Activated CD4-positive, alpha-beta T cell treated with anti-CD3 and anti-CD28 coated beads, Interleukin-2, Interleukin-4, amounts not matched to agents 100 ng/mL and 50 ng/mL, durations not matched to agents 16 hours and 8 hours (primary cell): ENCODE measurements at regions not wholly inside any gene's neighbourhood (a gene's known extent, or its start where the extent isn't known, plus 50 kb on each side); places are given as distances from the start of the nearest gene placed in this dataset.
"Not testable (repeated sequence)": the region's sequence is repeated elsewhere in the genome, so short reads cannot be mapped to it uniquely, and the experiment has no call there.

Experiments
- DNase-seq: peaks from one replicate; pipeline ENCODE4 v3.0.0-alpha.2; 2020; ENCODE audit warnings: low spot score

DNA sequence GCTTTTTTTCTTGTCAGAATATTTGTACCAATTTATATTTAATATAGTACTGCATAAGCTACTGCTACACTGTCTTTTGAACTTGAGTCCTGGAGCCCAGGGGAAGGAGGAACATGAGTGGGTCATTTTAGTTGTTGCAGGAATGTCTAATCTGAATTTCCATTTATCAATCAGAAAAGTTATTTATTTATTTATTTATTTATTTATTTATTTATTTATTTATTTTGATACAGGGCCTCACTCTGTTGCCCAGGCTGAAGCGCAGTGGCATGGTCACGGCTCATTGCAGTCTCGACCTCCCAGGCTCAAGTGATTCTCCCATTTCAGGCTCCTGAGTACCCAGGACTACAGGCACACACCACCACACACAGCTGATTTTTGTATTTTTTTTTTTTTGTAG is 712.6 kb downstream of the NR2F1-AS1 start:
- DNase-seq, result no peak

DNA sequence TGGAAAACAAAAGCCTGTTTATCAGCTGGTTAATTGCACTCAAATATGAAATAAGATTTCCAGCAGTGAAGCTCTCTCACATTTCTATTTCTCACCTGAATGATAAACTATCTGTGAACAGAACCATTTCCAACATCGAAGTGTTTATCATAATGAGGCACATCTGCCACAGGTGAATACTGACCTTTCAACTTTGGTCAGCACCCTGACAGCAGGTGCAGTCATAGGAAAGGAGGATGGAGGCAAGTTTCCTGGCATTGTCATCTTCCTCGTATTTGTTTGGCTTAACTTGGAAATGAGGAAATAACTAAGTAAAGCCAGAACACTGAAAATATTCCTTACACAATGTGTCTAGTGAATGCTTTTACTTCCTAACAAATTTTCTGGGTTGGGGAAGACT is 716.4 kb downstream of the NR2F1-AS1 start:
- no peak for DNase-seq

DNA sequence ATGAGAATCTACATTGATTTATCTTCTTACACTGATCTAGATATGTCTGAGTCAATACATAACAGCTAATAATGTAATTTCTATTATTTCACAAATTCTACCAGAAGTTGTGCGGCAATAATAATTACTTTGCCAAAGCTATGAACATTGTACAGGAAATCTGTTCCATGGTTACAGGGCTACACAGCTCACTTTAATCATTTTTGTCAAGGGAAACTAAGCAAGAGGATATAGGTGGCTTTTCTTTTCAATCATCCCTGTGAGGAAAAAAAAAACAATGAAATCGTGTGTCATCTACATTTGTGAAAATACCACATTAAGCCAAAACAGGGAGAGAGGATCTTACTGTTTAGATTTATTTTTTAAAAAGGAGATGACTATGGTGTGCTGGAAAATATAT is 717.4 kb downstream of the NR2F1-AS1 start:
- no peak for DNase-seq

DNA sequence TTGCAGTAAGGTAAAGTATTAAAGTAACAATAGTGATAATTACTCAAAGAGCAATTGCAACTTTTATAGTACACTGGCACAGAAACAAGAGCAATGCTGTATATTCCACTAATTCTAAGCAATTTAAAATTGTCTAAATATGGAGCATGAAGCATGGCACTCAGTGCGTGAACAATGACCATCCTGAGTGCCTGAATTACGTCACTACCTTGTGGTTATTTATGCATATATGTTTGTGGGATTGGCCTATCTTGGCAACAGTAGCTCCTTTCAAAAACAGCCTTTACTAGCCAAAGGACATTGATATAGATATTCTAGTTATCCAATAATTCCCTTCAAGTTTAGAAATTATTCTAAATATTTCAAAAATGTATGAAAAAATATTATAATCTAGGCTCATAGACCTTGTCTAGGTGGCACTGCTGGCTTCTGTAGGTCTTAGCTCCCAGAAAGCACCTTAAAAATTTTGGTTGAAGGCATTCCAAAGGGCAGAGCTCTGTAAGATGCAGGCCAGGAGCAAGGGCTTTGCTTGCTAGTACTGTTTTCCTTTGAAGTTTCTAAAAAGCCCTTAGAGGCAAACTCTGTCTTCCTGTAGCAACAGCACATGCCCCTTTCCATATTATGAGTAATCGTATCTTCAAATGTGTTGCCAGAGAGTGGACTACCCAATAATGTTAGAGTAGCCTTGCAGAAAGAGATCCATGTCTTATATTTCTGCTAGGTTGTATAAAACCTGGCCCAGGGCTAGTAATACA is 719.3 kb downstream of the NR2F1-AS1 start:
- DNase-seq, result no peak

DNA sequence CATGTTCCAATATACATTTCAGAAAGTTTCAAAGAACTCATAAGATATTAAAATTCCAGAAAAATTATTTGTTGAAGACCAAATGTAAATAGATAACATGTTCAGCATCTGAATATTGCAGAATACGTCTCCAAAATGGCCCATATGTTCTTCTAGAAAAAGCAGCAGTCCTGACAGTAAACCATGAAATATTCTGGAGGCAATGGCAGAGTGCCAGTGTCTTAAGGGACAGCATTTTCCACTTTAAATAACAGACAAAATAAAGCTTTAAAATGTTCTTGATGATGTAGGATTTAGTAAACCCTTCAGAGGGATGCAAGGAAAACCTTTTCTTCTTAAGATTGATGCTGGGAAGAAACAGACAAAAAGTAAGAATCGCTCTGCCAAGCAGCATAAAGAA is 721.0 kb downstream of the NR2F1-AS1 start:
- no peak for DNase-seq

DNA sequence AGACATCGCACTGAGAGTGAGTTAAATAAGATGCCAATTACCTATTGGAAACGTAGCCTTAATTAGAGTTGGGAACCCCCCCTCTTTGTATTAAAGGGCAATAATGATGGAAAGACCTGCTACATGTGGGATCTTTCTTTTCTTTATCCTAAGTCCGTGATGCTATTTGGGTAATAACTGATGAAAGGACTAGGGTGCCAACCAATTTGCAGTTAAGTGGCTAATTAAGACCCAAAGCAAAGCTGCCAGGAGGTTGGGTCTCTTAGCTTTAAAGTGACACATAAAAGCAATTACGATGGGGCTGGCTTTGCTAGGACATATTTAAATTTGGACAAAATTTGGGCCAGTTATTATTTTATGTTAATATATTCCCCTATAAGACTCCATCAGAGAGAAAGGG is 728.8 kb downstream of the NR2F1-AS1 start:
- DNase-seq, result no peak

DNA sequence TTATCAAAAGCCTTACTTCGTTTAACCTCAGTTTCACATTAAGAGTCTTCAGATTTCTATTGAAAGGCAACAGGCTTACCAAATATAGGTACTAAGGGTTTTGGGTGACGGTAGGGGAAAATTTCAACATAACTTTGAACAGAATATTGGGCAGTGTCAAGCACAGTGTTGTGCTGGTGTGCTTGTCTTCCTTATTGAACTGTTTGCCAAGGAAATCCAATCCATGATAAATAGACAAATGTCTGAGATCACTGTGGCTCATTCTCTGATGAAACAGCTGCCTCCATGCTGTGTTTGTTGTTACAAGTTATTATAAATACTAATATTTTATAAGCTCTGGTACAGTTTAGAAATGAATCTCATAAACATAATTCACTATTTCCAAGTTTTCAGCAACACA is 730.1 kb downstream of the NR2F1-AS1 start:
- DNase-seq, result no peak

DNA sequence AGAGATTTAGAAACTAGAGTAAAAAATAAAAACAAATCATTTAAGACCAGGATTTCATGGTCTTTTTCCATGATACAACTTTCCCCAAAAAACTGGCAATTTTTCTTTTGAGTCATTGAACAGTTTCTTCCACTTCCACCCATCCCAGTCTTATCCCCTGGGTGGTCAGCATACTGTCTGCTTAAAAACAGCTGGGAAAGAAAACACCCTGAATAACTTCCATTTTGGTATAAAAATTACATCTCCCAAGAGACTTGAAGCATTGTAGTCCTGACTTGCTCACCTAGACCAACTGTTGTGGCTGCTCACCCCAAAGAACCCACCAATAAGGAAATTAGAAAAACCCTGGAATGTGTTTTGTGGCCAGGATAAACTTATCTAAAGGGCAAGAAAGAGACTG is 731.3 kb downstream of the NR2F1-AS1 start:
- no peak for DNase-seq

DNA sequence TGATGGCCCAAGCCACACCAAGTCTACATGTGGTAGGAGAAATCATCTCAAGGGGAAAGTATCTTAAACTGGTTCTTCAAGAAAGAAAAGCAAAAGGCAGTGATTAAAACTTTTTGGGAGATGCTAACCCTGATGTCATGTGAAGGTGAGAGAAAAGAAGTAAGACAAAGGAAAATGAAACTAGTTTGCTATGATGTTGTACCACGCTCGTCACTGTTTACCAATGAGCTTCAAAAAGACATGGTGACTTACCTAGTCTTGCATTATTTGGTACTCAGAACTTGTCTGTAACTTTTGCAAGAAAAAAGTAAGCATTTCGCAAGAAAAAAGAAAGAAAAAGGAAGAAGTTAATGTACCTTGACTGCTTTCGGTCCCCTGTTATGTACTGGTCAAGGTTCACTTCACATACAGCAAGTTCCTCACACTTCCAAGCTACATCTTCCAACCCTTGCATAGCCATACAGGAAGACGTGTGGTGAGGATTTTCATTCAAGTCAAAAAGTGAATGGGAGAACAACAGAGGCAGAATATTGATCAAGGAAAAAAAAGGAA is 739.3 kb downstream of the NR2F1-AS1 start:
- no peak for DNase-seq

DNA sequence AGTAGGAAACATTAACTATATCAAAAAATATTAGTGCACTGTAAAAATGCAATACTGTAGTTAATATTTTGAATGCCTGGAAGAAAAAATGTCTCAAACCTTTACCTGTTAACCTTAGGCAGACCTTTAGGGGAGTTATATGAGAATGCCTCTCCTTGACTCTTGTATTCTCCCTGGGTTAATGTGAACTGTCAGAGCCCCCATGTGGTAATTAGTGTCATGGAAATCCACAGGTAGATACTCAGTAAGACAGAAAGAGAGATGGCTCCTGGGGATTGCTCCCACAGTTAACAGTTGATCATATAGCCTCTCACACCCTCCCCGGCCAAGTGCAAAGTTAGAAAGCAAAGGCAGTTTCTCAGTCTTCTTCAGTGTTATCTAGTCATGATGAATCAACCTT is 742.8 kb downstream of the NR2F1-AS1 start:
- no peak for DNase-seq

DNA sequence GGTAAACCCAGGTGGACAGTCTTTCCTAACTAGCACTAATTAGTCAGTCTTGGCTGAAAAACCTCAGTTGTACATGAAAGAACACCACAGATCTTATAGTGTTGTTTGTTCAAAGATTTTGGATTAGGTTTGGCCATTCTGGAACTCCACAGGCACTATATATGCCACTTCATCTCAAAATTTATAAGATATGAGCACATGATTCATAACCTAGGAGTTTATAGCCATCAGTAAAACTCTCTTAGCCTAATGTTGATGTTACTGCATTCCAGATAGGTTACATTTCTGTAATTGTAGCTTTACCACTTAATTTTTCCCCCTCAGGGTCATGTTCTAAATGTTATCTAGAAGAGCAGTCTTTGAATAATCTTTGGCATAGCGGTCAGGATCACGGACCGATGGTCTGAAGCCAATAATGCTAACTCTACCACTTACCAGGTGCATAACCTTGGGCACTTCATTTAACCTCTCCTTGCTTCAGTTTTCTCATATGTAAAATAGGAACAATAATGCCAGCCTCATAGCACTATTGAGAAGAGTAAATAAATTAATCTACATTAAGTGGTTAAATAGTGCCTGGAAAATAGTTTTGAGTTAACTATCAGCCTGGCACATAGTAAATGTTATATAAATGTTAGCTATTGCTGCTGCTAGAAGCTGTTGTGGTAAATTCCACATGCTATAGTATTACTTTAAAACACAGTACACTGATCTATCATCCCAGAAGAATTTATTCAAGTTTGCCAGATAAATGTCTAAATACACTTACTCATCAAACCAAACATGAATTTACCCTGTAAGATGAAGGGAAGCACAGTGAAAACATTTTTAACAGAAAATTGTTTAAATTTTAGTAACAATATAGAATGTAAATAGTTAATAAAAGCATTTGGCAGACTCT is 743.9 kb downstream of the NR2F1-AS1 start:
- DNase-seq, result no peak

DNA sequence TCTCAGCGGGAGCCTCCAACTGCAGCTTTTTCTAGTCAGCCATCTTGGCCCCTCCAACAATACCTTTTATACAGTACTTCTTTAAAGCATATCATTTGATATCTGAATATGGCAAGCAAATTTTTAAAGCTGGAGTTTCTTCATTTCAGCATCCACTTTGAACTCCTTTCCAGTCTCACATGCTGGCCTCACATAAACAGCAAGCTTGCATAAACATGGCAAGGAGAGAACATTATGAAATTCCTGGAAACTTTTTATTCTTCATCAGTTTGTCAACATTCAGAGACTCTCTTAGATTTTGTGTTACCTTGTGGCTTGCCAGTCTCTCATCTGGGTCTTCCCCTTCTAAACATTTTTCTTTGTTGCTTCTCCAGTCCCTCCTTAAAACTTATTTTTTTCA is 745.3 kb downstream of the NR2F1-AS1 start:
- DNase-seq, result no peak

DNA sequence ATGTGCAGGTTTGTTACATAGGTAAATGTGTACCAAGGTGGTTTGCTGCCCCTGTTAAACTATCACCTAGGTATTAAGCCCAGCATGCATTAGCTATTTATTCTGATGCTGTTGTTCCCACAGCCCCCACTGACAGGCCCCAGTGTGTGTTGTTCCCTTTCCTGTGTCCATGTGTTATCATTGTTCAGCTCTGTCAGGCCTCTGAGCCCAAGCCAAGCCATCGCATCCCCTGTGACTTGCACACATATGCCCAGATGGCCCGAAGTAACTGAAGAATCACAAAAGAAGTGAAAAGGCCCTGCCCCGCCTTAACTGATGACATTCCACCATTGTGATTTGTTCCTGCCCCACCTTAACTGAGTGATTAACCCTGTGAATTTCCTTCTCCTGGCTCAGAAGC is 757.5 kb downstream of the NR2F1-AS1 start:
- not testable (repeated sequence) for DNase-seq

DNA sequence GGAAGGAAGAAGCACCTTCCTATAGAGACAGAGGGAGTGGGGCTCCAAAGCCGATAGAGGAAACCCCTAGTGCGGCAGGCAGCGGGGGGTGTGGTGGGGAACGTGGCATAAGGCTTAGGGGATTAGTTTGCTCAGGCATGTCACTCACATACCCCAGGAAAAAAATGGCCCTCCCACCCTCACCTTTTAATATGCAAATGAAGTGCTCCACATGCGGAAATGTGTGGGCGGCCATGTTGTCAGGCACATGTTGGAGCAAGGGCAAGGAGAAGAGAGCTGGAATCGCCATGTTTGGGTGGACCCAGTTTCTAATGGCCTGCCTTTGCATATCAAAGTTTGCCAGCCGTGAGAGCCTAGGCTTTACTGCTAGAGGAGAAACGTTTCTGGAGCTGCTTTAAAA is 758.8 kb downstream of the NR2F1-AS1 start:
- DNase-seq, result no peak

DNA sequence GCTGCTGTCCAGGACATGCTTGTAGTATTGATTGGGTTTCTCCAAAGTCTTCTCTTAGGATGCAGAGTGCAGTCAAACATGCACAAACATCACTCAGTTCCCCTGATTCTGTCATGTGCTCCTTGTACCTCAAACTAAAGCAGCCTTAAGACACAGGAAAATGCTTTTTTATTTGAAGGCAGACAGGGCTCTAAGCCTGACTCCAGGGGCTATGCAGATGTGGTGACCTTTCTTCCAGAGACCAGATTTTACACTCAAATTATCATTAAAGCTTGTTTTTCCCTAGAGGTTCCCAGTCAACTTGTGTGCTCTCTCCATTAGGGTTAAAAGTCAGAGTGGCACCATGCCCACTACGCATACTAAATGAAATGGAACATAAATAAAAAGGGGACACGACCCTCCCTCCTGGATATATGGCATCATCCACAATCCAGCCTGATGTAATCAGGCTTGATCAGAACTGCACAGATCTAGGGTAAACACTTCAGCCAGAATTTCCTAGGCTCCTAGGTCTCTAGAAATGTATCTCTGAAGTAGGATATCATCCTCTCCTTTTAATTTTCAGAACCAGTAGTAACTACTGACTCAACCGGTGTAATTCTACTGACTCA is 771.1 kb downstream of the NR2F1-AS1 start:
- no peak for DNase-seq

DNA sequence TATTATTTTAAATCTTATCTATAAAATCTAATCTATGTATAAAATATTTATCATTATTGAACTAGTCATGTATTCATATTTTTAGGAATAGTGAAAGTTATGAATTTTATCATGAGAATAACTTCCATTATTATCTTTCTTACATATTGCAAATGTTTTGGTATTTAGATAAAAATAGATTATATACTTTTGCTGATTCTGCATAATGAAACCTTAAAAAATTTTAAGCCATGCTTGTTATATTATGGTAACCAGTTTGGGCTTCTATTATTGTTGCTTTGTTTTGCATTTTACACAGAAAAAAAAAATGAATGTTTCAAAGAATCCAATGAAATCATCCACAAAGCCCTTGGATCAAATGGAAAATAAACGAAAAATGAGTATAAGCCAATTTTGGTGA is 772.5 kb downstream of the NR2F1-AS1 start:
- no peak for DNase-seq

DNA sequence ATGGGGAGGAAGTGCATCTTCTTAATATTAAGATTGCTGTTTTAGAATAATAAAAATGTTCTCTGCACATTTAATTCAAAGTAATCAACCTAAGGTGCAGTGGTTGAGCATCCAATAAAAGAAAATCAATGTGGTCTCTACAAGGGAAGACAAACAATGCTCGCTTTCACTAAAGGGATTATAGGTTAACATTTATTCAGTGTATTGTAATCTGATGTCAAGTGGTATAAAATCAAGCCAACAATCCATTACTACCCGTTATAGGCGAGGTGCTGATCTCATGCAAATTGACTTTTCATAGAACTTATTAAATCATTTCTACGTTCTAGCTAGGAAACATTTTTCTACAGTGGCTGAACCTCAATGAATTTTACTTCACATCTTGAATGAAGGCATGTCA is 773.9 kb downstream of the NR2F1-AS1 start:
- no peak for DNase-seq

DNA sequence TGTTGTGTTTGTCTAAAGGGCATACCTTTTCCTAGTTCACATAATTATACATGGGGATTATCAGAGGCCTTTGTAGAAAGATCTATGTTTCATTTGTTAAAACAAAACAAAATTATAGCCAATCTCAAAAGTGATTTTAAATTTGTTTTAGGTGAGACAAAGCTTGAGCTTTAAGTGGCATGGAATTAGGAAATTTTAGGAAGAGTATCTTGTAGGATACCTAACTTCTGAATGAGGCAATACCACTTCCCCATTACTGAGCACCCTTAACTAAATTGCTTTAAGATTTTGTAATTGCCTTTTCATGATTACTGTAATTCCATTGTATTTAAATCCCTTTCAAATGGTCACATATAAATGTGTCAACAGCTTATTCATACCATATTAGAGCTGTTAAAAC is 775.6 kb downstream of the NR2F1-AS1 start:
- DNase-seq, result no peak

DNA sequence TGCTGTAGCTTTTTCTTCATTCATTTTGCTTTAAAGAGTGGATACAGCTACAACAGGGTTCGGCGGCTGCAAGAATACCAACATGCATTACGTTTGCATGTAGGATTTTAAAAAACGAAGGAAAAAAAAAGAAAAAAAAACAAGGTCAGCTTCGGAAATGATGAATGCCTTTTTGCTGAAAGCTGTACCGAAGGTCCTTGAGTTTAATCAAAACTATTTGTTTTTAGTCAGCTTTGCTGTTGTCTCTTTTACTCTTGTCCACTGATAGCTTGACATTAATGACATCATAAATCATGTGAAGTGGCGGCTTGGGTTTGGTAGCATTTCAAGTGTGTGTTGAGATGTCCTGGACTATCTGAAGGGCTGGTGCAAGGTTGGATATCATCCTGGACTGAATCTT is 779.1 kb downstream of the NR2F1-AS1 start:
- DNase-seq, result no peak

DNA sequence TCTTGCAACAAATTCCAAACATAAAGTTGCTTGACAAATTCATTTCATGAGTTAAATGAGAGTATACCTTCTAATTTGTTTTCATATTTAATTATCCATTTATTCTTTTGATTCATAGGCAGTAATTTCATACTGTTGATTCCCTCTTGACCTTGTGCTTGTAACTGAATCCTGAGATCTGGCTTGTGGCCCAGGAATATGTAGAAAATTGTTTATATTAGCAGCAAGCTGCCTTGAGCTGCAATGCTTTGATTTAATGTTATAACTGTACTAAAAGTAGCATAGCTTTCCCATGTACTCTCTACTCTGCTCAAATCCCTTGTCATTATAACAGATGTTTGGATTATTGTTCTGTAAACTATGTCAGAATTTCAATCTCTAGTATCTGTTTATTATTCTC is 780.7 kb downstream of the NR2F1-AS1 start:
- no peak for DNase-seq

DNA sequence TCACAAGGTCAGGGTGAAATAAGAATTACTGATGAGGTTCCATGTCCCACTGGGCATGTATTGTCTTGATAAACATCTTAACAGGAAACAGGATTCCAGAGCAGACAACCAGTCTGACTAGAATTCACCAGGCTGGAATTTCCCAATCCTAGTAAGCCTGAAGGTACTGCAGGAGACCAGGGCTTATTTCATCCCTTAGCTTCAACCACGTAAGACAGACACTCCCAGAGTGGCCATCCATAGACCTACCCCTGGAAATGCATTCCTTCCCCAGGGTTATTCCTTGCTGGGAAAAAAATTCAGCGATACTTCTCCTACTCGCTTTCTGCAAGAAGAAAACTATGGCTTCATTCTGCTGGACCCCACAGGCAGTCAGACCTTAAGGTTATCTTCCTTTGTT is 785.4 kb downstream of the NR2F1-AS1 start:
- no peak for DNase-seq

DNA sequence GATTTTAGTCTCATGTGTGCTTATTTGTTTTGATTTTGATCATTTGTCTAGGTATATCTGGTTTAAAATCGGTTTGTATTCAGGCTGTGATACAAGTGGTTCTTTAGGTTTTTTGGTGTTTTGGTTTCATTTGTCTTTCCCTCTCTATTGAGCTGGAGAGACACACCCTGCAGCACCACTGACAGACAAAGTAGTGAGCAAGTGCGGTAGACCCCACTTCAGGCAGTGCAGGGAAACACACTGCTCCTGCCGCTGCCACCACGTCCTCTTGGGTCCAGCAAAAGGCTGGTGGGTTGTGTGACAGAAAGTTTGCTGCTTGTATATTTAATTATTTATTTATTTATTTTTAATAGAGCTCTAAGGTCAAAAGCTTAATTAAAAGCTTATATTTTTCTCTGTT is 801.0 kb downstream of the NR2F1-AS1 start:
- DNase-seq, result no peak

DNA sequence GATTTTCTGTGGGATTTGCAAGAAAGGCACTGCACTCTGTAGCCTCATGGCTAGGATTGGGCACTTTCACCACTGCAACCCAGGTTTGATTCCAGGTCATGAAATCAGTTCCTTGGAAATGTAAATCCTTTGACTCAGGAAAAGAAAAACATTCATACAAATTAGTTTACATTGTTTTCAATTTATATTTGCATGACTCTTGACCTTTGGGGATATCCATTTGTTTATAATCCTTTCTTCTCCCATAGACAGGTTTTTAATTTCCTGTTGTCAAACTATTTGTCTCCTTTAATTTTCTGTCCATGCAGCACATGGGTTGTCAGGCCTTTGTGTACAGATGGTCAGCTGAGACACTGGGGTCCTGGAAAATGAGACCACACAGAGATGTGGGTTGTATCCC is 801.5 kb downstream of the NR2F1-AS1 start:
- DNase-seq, result no peak
